ENCODE measurements at regions not wholly inside any gene's neighbourhood (a gene's known extent, or its start where the extent isn't known, plus 50 kb on each side); places are given as distances from the start of the nearest gene placed in this dataset.

DNA sequence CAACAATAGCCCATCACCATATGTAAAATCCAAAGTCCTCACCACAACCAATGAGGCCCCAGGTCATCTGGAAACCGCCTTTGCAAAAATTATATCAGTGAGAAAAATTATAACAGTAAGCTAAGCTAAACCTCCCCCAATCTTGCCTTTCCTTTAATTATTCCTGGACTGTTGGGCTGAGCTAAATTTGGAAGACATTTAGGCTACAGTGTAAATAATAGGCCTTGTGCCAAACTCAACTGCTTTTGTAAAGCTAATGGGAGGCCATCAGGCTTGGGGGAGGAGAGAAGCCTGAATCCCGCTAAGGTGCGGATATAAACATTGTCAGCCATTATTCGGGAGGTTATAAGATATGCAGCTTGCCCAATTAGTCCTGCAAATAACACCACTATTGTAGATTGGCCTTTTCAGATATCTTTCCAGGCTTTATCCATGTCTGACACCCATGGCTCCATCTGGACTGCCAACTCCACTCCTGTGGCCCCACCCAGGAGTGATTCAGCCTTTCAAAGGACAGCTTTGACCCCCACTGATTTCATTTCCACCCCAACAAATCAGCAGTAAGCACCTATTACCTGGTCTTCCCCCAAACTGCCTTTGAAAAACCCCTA is 53.0 kb upstream of the CA12 start:
- TF ChIP-seq, protein P1, sequence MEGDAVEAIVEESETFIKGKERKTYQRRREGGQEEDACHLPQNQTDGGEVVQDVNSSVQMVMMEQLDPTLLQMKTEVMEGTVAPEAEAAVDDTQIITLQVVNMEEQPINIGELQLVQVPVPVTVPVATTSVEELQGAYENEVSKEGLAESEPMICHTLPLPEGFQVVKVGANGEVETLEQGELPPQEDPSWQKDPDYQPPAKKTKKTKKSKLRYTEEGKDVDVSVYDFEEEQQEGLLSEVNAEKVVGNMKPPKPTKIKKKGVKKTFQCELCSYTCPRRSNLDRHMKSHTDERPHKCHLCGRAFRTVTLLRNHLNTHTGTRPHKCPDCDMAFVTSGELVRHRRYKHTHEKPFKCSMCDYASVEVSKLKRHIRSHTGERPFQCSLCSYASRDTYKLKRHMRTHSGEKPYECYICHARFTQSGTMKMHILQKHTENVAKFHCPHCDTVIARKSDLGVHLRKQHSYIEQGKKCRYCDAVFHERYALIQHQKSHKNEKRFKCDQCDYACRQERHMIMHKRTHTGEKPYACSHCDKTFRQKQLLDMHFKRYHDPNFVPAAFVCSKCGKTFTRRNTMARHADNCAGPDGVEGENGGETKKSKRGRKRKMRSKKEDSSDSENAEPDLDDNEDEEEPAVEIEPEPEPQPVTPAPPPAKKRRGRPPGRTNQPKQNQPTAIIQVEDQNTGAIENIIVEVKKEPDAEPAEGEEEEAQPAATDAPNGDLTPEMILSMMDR (IDR thresholded peaks at IDR 0.05; ENCODE audit: low read depth, low read length) = no peak
- no peak for DNase-seq (ENCODE audit: extremely low read depth, low read depth)

DNA sequence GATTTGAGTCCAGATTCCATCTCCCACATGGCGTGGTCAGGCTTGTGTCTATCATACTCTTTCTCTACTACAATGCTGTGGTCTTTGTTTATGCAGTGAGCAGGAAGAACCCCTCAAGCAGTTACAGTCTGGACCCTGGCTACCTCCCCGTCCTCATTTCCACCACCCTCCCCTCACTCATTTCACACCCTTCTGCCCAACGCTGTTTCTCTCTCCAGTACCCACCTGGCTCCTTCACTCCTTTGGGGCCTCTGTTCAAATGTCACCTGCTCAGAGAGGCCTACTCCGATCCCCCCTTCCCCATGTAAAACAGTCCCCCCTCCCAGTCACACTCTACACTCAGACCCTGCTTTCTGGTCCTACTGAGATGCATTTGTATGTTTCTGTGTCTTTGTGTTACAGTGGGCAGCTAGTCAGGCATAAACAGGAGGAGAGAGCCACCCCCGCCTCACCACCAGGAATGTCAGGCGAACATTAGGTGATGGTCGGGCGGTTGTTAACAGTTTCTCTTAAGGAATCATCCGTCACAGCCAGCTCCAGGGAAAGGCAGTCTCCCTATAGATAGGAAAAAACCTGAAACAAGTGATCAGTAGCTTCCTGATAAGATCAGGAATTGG is 53.7 kb upstream of the CA12 start:
- TF ChIP-seq, protein P1 (IDR thresholded peaks at IDR 0.05; ENCODE audit: low read depth, low read length) = no peak
- DNase-seq (ENCODE audit: extremely low read depth, low read depth) = no peak

DNA sequence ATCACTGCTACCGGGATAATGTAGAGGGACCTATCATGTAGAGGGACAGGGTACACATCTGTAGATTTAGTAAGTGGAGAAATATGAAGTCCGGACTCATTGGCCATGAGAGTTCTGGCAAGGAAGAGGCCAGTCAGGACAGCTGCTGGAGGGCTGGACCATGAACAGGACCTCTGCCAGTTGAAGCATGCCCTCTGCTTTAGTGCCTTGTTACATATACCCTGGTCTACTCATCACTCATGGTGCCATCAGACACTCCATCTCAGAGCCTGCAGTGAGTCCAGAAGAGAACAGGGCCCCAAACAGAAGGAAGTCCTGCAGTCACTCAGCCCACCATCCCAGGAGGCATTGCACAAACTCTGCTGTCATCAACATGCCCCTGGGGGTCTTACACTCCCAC is 54.7 kb upstream of the CA12 start:
- TF ChIP-seq, protein P1 (IDR thresholded peaks at IDR 0.05; ENCODE audit: low read depth, low read length) = no peak
- DNase-seq (ENCODE audit: extremely low read depth, low read depth) = no peak

DNA sequence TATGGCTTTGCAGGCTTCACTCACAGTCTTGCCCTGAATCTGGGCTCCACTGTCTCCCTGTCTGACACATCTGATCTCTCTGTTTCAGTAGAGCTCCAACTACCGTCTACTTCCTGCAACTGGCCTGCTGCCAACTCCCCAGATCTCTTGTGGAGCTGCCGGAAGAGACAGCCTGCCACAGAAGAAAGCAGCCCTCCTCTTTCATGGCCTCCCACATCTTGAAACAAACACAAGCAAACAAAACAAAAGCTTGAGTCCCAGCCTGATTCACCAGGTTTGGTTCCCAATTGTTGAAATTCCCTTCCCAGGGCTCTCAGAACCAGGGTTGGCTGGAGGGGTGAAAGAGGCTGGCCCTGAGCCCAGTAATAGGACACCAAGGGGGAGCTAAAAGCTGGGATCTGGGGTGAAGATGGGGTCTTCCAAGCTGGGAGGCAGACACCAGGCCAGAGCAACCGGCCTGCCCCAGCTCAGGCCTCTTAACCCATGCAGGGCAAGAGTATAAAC is 55.3 kb upstream of the CA12 start:
- DNase-seq (ENCODE audit: extremely low read depth, low read depth) = peak; percentile 37
- TF ChIP-seq, protein P1 (IDR thresholded peaks at IDR 0.05; ENCODE audit: low read depth, low read length) = no peak; the same call in none of the 2 replicates

DNA sequence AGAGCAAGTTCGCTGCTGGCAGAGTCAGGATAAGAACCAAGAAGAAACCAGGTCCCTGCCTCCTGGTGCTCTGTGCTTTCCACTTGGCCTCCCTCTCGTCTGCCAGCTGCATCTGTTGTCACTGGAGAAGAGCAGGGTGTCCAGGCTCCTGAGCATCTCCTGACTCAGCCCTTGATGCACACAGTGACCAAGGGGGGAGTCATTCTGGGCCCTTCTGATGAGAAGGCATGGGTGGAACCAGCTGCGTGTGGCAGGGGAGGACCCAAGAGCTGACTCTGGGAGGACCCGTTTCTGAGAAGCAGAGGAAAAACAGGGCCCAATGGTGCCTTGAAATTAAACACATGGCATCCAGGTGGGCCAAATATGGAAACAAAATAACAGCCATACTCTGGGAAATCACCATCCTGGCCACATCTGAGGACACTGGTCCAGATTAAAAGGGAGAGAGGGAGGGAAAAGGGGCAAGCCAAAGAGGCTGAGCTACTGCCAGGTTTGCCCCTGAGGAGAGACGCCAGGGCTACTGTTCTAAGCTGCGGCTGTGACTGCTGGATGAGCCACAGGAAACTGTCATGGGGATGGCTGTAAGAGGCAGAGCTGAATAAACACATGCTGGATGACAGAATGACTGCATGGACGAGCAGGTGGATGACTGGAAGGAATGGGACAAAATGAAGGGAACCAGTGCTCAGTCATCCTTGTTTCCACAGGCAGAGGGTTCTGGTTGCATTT is 58.1 kb upstream of the CA12 start:
- TF ChIP-seq, protein P1 (IDR thresholded peaks at IDR 0.05; ENCODE audit: low read depth, low read length) = no peak
- no peak for DNase-seq (ENCODE audit: extremely low read depth, low read depth)

DNA sequence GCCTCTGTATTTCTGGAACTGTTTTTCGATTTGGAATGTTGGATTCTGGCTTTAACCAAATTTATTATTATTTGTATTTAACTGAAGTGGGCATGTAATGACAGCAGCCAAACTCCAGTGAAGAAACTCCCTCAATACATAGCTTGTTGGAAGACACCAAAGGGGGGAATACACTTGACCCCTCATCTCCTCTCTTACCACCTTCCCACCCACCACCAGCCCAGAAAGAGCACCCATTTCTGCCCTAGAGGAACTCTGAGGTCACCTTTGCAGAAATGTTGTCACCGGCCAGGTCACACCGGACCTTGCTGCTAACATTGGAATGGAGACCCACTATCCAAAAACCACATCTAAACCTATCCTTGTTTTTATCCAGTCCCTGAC is 58.6 kb upstream of the CA12 start:
- TF ChIP-seq, protein P1 (IDR thresholded peaks at IDR 0.05; ENCODE audit: low read depth, low read length) = no peak
- no peak for DNase-seq (ENCODE audit: extremely low read depth, low read depth)

DNA sequence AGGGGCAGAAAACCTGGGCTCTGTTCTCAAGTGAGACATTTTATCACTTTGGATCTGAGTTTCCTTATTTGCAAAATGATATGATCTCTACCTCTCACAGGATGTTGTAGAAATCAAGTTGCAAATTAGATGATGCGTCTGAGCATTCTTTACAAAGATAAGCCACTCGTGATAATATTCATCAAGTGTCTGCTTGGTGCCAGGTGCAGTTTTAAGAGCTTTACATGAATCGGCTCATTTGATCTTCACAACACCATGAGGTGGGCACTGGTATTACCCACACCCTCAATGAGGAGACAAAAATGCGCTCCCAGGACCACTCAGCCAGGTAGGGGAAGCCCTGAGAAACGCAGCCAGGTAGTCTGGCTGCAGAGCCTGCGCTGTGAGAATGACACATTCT is 59.1 kb upstream of the CA12 start:
- DNase-seq (ENCODE audit: extremely low read depth, low read depth) = no peak
- TF ChIP-seq, protein P1 (IDR thresholded peaks at IDR 0.05; ENCODE audit: low read depth, low read length) = no peak

All from AG09319 (cell line).